Spleen (tissue), 7 donors: ENCODE measurements at regions not wholly inside any gene's neighbourhood (a gene's known extent, or its start where the extent isn't known, plus 50 kb on each side); places are given as distances from the start of the nearest gene placed in this dataset.

Experiments
- POLR2A ChIP-seq, 3 donors: fragments of 450-650 bp; IDR thresholded peaks; one replicate each; pipeline ENCODE4 v1.5.1; 2017; ENCODE audit warnings: antibody characterized with exemption in 3 of 3, mild to moderate bottlenecking in 1 of 3
- POLR2AphosphoS5 ChIP-seq, 3 donors: sonication (generic); formaldehyde crosslinking; IDR thresholded peaks; one replicate each; pipeline ENCODE4 v1.5.1; 2017; ENCODE audit warnings: antibody characterized with exemption in 3 of 3
- TF ChIP-seq, protein P1 (sequence below), 11 experiments: fragments of 200-600 bp in 7 of 11; fragments of 450-650 bp in 4 of 11; sonication (generic) in 4 of 11; IDR thresholded peaks in 8 of 11; conservative IDR thresholded peaks in 3 of 11; 1 replicate in 7 of 11; 2 replicates in 4 of 11; pipeline versions ENCODE4 v1.4.0 to v1.8.0; 2016 to 2021; ENCODE audit warnings: antibody characterized with exemption in 11 of 11, inconsistent platforms in 4 of 11, mild to moderate bottlenecking in 1 of 11
- donor health status: DM: no; HTN: no; CAD: no; lungs with moderate emphysema.
- donor health status: DM: no; HTN: no; CAD: no.
- donor health status: DM: no; HTN: no; CAD: no.

- no peak for TF ChIP-seq POLR2AphosphoS5 (IDR thresholded peaks at IDR 0.05)
- TF ChIP-seq, protein P1, sequence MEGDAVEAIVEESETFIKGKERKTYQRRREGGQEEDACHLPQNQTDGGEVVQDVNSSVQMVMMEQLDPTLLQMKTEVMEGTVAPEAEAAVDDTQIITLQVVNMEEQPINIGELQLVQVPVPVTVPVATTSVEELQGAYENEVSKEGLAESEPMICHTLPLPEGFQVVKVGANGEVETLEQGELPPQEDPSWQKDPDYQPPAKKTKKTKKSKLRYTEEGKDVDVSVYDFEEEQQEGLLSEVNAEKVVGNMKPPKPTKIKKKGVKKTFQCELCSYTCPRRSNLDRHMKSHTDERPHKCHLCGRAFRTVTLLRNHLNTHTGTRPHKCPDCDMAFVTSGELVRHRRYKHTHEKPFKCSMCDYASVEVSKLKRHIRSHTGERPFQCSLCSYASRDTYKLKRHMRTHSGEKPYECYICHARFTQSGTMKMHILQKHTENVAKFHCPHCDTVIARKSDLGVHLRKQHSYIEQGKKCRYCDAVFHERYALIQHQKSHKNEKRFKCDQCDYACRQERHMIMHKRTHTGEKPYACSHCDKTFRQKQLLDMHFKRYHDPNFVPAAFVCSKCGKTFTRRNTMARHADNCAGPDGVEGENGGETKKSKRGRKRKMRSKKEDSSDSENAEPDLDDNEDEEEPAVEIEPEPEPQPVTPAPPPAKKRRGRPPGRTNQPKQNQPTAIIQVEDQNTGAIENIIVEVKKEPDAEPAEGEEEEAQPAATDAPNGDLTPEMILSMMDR (IDR thresholded peaks at IDR 0.05 in 8 of 11, conservative IDR thresholded peaks at IDR 0.05 in 3 of 11), result no peak
- TF ChIP-seq POLR2A (IDR thresholded peaks at IDR 0.05), result no peak
Measured at GRCh38 chr7:124689523-124689922, 76.1 kb downstream of the GPR37 start.
